Stimulated activated CD4-positive, alpha-beta T cell treated with anti-CD3 and anti-CD28 coated beads, Interleukin-1b, Interleukin-23, amount 100 ng/mL, for 1 hour (primary cell): ENCODE measurements at regions not wholly inside any gene's neighbourhood (a gene's known extent, or its start where the extent isn't known, plus 50 kb on each side); places are given as distances from the start of the nearest gene placed in this dataset.

Experiments
- DNase-seq, 2 donors: peaks; one replicate each; pipeline ENCODE4 v3.0.0-alpha.2; 2020; ENCODE audit warnings: low read depth in 2 of 2

GRCh38 chr11:88448131-88448670, 110.7 kb upstream of the CTSC start:
- DNase-seq: no peak

- DNase-seq: no peak
Observed at GRCh38 chr11:88447281-88447680, 109.7 kb upstream of the CTSC start.

- no peak for DNase-seq
Observed at GRCh38 chr11:88439356-88439755, 101.8 kb upstream of the CTSC start.

DNA sequence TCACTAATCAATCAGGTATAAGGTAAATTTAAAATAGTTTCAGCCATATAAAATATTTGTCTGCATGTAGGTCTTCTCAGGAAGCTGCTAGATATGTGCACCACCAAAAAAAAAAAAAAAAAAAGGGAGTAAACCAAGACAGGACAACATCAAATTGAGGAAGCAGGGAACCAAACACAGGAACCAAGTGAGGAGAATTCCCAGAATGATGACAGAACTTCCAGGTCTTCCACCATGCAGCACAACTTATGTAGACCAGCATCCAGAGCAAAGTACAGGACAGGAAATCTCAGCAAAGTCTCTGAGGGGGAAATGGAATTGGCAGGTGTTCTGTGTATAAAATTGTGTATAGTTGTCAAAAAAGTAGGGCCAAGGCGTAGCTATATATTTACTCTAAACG, 101.2 kb upstream of the CTSC start:
- DNase-seq: no peak

GRCh38 chr11:88435415-88435814, 97.9 kb upstream of the CTSC start:
- DNase-seq: no peak

- DNase-seq: no peak
Observed at GRCh38 chr11:88434333-88434976, 96.9 kb upstream of the CTSC start.

DNA sequence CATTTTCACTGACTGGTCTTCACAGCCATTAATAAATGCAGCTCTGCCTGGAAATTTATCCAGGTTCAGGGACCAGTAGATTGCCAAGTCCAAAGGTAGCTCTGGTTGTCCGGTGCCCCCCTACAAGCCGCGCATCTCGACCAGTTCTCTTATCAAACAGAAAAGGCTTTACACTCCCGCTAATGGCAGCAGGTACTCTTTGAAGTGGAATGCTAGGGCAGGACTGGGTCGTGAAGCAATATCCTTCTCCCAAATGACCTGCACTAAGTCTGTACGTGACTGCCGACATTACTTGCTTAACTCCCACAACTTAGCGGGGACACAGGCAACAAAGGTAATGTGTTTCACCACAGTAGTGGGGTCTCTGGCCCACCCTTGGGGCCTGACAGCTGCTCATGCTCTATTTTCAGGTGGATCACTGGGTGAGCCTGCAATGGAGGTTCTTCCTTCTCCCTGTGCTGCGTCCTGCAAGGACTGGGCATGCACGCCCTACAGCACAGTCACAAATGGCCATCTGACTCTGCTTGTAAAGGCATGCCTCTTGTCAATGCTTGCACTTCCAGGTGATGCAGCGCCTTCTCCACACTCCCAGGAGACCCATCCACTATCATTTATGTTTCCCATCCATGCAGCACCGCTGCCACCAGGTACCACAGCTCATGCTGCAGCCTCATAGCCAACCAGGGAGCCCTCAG, 96.1 kb upstream of the CTSC start:
- no peak for DNase-seq

GRCh38 chr11:88431675-88432341, 94.3 kb upstream of the CTSC start:
- no peak for DNase-seq

DNA sequence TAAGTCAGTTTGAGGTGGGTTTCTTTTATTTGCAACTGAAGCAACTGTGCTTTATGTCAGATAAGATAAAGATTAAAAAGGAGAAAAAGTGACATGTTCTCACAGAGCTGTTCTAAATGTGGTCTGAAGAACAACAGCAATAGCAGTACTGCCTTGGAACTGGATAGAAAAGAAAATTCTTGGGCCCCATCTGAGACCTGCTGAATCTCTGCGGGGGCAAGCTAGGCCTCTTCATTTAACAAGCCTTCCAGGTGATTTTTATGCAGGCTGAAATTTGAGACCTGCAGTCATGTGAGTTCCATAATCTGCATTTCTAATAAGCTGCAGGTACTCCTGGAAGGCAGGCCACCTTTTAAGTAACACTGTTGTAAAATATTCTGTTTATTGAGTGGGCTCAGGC, 91.4 kb upstream of the CTSC start:
- no peak for DNase-seq

DNA sequence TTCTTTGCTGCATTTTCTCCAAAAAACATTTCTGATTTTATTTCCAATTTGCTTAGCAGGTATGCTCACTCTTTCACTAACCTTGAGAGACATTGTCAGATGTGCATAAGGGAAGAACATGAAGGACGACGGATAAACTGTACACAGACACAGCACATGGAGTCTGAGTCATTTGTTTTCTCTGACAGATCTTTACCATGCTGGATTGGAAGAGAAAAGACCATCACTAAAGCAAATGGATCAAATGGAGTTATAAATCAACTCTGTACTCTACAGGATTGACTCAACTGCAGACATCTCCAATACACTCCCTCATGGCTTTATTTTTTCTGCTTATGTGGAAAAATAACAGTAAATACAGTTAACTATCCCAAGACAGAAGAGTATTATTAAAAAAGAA, 90.2 kb upstream of the CTSC start:
- no peak for DNase-seq

- DNase-seq: no peak
Observed at GRCh38 chr11:88424881-88425280, 87.3 kb upstream of the CTSC start.

DNA sequence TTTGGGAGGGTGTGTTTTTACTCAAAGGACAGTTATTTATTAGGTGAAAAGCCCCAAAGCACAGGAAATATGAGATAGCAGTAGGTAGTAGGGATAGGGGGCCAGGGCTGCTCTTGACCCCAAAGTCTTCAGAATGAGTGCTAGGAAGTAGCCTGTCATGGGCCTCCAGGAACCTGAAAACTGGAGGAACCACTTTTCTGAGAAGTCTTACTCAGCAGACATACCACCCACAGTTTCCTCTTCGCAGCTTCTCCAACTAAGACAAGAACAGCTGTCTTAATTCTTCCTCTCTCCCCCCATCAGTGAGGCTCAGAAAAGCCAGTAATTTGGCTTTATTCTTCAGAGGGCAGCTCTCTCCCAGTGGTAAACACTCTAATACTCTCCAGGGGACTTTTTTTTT, 84.0 kb upstream of the CTSC start:
- DNase-seq: peak in 1 of 2 donors; percentile 4

GRCh38 chr11:88420165-88420791, 82.7 kb upstream of the CTSC start:
- no peak for DNase-seq

DNA sequence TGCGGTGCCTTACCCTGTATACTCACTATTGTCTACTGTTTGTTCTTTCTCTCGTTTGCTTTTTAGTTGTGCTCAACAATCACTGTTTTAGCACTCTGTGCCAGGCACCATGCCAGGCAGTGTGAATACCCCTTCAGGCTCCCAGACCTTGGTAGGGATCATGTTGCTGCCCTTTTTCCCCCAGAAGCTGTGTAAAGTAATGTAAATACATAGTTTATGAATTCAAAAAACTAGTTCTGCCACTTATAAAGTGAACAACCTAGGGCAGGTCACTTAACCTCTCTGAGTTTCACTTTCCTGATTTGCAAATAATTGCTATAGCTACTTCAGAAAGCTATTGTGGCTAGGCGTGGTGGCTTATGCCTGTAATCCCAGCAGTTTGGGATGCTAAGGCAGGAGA, 81.0 kb upstream of the CTSC start:
- DNase-seq: no peak

DNA sequence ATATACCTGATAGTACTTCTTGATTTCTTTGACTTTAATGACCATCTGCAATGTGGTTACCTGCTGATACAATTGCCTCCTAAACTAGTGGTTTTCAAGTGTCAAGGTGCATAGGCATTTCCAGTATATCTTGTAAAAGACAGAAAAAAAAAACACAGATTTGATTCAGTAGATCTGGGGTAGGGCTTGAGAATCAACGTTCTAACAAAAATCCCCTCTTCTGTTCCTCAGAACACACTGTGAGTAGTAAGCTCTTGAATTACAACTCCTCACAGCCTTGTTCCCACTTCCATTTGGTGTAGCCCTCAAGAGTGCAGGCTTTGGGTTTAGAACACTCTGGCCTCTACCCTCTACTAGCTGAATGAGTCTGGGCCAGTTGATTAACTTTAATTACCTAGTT, 78.0 kb upstream of the CTSC start:
- DNase-seq: no peak

DNA sequence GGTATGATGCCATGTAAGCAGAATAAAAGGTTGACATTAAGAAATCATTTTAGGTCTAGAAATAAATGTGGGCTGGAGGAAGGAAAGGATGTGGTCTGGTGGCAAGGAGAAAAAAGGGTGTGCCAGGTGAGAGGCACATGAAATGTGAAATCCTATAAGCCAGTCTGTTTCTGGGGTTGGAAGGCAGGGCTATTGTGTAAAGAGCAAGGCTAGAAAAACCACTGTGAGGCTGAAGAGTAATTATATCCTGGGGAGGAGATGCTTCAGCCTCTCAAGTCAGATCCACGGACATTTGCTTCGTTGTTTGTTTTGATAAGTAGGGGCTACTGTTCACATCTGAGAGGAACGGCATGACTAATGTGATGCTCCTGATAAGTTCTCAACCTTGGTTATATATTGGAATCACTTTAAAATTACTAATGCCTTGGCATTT, 77.5 kb upstream of the CTSC start:
- no peak for DNase-seq

DNA sequence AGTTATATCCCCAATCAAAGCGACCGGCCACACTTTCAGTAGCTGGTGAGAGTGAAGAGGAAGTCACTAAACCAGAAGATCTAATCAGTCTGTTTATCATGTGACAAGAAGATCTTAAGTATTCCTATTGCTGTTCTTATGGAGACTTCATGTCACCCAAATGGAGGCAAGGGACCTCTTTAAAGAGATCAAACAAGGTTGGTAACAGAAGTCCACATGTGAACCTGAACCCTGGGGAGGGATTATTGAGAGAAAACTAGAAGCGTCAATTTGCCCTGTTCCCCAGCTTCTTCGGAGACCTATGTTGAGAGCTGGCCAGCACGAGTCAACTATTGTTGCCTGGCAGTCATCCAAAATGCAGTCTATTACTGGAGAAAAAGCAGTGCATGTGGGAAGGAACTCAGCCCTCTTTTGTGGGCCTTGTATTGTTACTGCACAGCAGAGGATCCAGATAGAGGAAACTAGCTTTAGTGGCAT, 76.9 kb upstream of the CTSC start:
- DNase-seq: no peak

DNA sequence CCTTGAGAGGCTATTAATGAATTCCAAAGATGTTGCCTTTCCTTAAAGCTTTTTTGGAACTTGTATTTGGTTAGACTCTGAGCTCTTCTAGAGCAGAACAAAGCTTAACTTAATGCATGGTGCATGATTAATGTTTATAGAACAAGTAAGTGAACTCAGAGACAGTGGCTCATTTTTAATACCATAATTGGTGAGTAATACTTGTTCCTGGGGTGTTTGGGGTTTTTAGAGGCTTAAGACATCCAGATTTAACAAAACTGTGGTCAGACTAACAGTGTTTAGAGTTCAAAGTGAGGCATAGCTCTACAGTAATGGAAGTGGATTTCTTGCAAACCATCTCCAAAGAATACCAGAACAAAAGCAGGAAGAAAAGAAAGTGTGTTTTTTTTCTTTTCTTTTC, 73.7 kb upstream of the CTSC start:
- no peak for DNase-seq

GRCh38 chr11:88410656-88411055, 73.1 kb upstream of the CTSC start:
- no peak for DNase-seq

- no peak for DNase-seq
Observed at GRCh38 chr11:88410056-88410455, 72.5 kb upstream of the CTSC start.

- no peak for DNase-seq
Observed at GRCh38 chr11:88406876-88407275, 69.3 kb upstream of the CTSC start.

- DNase-seq: no peak
Observed at GRCh38 chr11:88405853-88406252, 68.3 kb upstream of the CTSC start.
